HEK293T (cell line): ENCODE measurements at regions not wholly inside any gene's neighbourhood (a gene's known extent, or its start where the extent isn't known, plus 50 kb on each side); places are given as distances from the start of the nearest gene placed in this dataset.

Experiments used
- ARNT ChIP-seq: fragments of 450-650 bp; IDR thresholded peaks from 2 replicates; pipeline ENCODE4 v1.6.1; 2017; ENCODE audit warnings: mild to moderate bottlenecking
- FOXM1 ChIP-seq: fragments of 450-650 bp; IDR thresholded peaks from 2 replicates; pipeline ENCODE4 v1.6.1; 2017; ENCODE audit warnings: mild to moderate bottlenecking, borderline replicate concordance
- SUZ12 ChIP-seq: fragments of 450-650 bp; IDR thresholded peaks from 2 replicates; pipeline ENCODE4 v1.6.1; 2016; ENCODE audit warnings: mild to moderate bottlenecking
- ZNF384 ChIP-seq: fragments of 450-650 bp; IDR thresholded peaks from 2 replicates; pipeline ENCODE4 v1.6.1; 2016
- TF ChIP-seq, protein P1 (sequence below): fragments of 450-650 bp; IDR thresholded peaks from 2 replicates; pipeline ENCODE4 v1.6.1; 2016

DNA sequence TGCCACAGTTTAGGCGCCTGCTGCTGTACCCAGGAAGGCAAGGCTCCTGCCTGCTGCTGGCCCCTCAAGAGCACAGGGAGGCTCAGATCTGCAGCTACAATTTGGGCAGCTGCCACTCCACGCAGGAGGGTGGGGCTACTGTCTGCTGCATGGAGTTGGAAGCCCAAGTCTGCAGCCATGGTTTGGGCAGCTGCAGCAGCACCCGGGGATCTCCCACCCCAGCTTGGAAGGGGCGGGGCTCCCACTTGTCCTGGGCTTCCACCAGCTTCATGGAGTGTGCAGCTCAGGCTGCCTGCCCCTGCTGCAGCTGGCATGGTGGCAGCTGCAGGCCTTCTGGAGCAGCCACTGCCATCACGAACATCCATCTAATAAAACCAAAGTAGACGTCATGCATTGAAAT, 512.9 kb downstream of the PYDC2 start:
- TF ChIP-seq ARNT: no peak
- TF ChIP-seq, protein P1, sequence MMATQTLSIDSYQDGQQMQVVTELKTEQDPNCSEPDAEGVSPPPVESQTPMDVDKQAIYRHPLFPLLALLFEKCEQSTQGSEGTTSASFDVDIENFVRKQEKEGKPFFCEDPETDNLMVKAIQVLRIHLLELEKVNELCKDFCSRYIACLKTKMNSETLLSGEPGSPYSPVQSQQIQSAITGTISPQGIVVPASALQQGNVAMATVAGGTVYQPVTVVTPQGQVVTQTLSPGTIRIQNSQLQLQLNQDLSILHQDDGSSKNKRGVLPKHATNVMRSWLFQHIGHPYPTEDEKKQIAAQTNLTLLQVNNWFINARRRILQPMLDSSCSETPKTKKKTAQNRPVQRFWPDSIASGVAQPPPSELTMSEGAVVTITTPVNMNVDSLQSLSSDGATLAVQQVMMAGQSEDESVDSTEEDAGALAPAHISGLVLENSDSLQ: no peak
- TF ChIP-seq FOXM1: no peak
- TF ChIP-seq ZNF384: no peak
- TF ChIP-seq SUZ12: no peak
